ENCODE measurements at regions not wholly inside any gene's neighbourhood (a gene's known extent, or its start where the extent isn't known, plus 50 kb on each side); places are given as distances from the start of the nearest gene placed in this dataset.
A peak's percentile ranks its signal among the peaks of the same experiment; 100 is the strongest.

DNA sequence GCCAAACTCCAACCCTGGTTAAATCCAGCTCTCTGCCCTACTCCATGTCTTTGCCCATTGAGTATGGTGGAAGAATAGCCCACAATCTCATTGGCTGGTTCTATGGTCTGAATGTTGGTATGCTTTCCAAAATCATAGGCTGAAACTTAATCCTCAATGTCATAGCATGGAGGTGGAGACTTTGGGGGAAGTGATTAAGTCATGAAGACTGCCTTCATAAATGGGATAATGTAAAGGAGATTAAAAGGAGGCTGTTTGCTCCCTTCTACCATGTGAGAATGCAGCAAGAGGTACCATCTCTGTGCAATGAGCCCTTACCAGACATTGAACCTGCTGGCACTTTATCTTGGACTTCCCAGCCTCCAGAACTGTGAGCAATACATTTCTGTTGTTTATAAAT lies 54.4 kb upstream of the FDX1 start:
- H3K4me3 ChIP-seq (ENCODE audit: low read depth, low read length), result no peak overlapping the region
- TF ChIP-seq, protein P1, sequence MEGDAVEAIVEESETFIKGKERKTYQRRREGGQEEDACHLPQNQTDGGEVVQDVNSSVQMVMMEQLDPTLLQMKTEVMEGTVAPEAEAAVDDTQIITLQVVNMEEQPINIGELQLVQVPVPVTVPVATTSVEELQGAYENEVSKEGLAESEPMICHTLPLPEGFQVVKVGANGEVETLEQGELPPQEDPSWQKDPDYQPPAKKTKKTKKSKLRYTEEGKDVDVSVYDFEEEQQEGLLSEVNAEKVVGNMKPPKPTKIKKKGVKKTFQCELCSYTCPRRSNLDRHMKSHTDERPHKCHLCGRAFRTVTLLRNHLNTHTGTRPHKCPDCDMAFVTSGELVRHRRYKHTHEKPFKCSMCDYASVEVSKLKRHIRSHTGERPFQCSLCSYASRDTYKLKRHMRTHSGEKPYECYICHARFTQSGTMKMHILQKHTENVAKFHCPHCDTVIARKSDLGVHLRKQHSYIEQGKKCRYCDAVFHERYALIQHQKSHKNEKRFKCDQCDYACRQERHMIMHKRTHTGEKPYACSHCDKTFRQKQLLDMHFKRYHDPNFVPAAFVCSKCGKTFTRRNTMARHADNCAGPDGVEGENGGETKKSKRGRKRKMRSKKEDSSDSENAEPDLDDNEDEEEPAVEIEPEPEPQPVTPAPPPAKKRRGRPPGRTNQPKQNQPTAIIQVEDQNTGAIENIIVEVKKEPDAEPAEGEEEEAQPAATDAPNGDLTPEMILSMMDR (IDR thresholded peaks at IDR 0.05; ENCODE audit: insufficient read depth, low read length, missing control alignments), result no peak
- ChIA-PET POLR2A (no interaction called here), CTCF (interaction anchor here (0.9 to 12.2 kb wide), 7 partner anchors 12 to 436 kb away, joined by 3 to 206 read pairs (median 4); no protein-coding TSS in a partner anchor)
- DNase-seq (ENCODE audit: low read depth, low spot score), result no peak

DNA sequence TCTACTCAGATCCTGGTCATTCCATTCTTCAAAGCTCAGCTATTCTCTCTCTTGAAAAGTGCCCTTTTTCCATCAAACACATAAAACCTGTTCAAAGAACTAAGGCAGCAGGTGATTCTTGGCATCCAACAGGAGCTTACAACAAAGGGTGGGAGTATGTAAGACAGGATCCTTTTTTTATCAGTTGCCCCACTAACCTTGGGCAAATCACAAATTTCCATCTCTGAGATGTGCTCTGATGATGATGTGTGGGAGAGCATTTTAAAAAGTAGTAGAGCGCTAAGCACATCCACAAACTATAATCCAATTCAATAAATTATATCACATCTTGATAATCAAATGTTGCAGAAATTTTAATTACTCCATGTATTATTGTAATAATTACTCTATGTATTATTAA lies 53.7 kb upstream of the FDX1 start:
- TF ChIP-seq, protein P1 (IDR thresholded peaks at IDR 0.05; ENCODE audit: insufficient read depth, low read length, missing control alignments), result no peak

DNA sequence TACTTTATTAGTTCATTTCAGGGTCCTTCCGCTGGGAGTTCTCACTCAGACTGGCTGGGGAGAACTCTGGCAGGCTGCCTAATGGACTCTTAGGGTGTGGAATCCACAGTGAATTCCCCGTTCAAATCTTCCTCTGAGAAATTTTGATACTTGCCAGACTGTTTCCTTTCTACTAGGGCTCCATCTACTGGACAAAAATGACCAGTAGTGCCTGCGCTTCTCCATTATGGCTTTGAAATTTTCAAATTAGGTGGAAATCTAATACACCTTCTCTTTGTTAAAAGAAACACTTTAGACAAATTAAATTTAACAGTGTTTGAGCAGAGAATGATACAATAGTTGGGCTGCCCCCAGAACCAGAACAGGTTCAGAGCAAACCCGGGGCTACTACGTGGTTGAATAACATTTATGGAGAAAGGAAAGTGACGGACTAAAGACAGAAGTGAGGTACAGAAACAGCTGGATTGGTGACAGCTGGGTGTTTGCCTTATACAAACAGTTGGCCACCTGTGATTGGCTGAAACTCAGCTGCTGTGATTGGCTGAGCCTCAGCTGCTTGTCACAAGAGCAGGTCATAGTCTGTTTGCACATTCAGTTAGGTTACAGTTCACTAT lies 52.9 kb upstream of the FDX1 start:
- TF ChIP-seq, protein P1 (IDR thresholded peaks at IDR 0.05; ENCODE audit: insufficient read depth, low read length, missing control alignments), result peak; percentile 58
- POLR2A ChIA-PET, result interaction anchor here (0.6 kb wide), 1 partner anchor 477 kb away, joined by 3 read pairs; no protein-coding TSS in a partner anchor
- H3K4me3 ChIP-seq (ENCODE audit: low read depth, low read length), result no peak overlapping the region
- CTCF ChIA-PET, result interaction anchor here (0.7 to 12.2 kb wide), 14 partner anchors 9 to 524 kb away, joined by 3 to 206 read pairs (median 4); partner anchors contain the start of gene FDX1
- DNase-seq (ENCODE audit: low read depth, low spot score), result peak; percentile 50

More for the DNA sequence above, 53.7 kb upstream of the FDX1 start:
- CTCF ChIA-PET, result interaction anchor here (0.9 to 12.2 kb wide), 5 partner anchors 13 to 175 kb away, joined by 3 to 206 read pairs (median 4); no protein-coding TSS in a partner anchor
- POLR2A ChIA-PET, result no interaction called here
- no peak for DNase-seq (ENCODE audit: low read depth, low spot score)
- no peak overlapping the region for H3K4me3 ChIP-seq (ENCODE audit: low read depth, low read length)

DNA sequence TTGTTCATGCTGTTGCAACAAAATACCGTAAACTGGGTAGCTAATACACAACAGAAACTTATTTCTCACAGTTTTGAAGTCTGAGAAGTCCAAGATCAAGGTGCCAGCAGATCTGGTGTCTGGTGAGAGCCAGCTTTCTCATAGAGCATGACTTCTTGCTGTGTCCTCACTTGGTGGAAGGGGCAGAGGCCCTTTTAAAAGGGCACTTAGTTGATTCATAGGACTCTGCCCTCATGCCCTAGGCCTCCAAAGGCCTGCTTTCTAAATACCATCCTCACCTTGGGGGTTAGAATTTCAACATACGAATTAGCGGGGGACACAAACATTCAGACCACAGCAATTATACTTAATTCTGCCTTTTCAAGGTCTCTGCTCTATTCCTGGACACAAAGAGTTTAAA lies 52.3 kb upstream of the FDX1 start:
- CTCF ChIA-PET, result interaction anchor here (0.7 to 12.2 kb wide), 14 partner anchors 9 to 524 kb away, joined by 3 to 206 read pairs (median 4); partner anchors contain the start of gene FDX1
- TF ChIP-seq, protein P1 (IDR thresholded peaks at IDR 0.05; ENCODE audit: insufficient read depth, low read length, missing control alignments), result no peak
- DNase-seq (ENCODE audit: low read depth, low spot score), result no peak
- POLR2A ChIA-PET, result no interaction called here
- no peak overlapping the region for H3K4me3 ChIP-seq (ENCODE audit: low read depth, low read length)

DNA sequence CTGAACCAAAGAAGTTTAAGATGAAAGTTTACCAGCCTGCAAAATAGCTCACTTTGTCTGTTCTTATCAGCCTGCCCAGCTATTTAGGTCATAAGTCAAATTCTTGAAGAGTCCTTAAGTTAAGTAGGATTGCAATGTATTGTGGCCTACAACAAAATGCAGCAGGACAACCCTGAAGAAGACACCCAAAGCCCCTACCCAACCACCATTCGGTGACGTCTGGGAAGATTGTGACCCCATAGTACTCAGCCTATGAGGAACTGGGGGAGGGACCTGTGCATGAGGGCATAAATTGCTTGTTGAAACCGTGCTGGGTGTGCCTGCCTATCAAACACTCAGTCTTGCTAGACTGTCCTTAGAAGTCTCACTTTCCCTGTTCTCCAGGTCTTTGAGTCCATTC lies 50.5 kb upstream of the FDX1 start:
- ChIA-PET CTCF (interaction anchor here (12.2 kb wide), 1 partner anchor 178 kb away, joined by 206 read pairs; no protein-coding TSS in a partner anchor), POLR2A (no interaction called here)

DNA sequence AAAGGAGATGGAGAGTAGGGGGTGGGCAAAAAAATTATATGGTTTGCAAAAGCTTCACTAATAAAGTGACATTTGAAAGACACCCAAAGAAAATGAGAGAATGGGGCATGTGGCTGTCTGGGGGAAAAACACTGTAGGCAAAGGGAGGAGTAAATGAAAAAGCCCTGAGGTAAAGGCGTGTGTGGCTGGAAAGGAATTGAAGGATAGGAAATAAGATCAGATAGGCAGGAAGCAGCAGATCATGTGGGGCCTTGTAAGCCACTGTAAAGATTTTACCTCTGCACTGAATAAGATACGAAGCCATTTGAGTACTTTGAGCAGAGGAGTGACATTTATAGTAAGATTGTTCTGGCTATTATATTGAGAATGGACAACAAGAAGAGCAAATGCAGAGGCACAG lies 49.8 kb upstream of the FDX1 start:
- no peak overlapping the region for H3K4me3 ChIP-seq (ENCODE audit: low read depth, low read length)
- no peak for DNase-seq (ENCODE audit: low read depth, low spot score)
- ChIA-PET CTCF (interaction anchor here (12.2 kb wide), 1 partner anchor 179 kb away, joined by 206 read pairs; no protein-coding TSS in a partner anchor), POLR2A (no interaction called here)
- TF ChIP-seq, protein P1 (IDR thresholded peaks at IDR 0.05; ENCODE audit: insufficient read depth, low read length, missing control alignments), result no peak

More for the DNA sequence above, 50.5 kb upstream of the FDX1 start:
- TF ChIP-seq, protein P1 (IDR thresholded peaks at IDR 0.05; ENCODE audit: insufficient read depth, low read length, missing control alignments), result no peak
- DNase-seq (ENCODE audit: low read depth, low spot score), result no peak
- no peak overlapping the region for H3K4me3 ChIP-seq (ENCODE audit: low read depth, low read length)

All from AG04449 (cell line).